Small intestine (tissue), 7 donors: ENCODE measurements at regions not wholly inside any gene's neighbourhood (a gene's known extent, or its start where the extent isn't known, plus 50 kb on each side); places are given as distances from the start of the nearest gene placed in this dataset.
"Not testable (repeated sequence)": the region's sequence is repeated elsewhere in the genome, so short reads cannot be mapped to it uniquely, and the experiment has no call there.

Source experiments
- DNase-seq, 2 donors: peaks; one replicate each; pipeline versions ENCODE4 v3.0.0 to v3.0.0-alpha.2; 2013
- FAIRE-seq: peaks from 2 replicates; lab custom pipeline; 2012; peaks lifted over from hg19 to GRCh38; lab: Jason Lieb, UNC
- H3K27ac ChIP-seq, 3 donors: one replicate each; pipeline ENCODE4 v1.5.1; 2013; ENCODE audit warnings: low read length in 2 of 3, mild to moderate bottlenecking in 2 of 3, control low read depth in 1 of 3, inconsistent platforms in 1 of 3, low read depth in 1 of 3, moderate library complexity in 1 of 3
- H3K27me3 ChIP-seq, 3 donors: one replicate each; pipeline ENCODE4 v1.6.1; 2013; ENCODE audit warnings: low read length in 3 of 3, inconsistent platforms in 1 of 3; ENCODE audit not compliant: control insufficient read depth in 3 of 3, insufficient read depth in 3 of 3
- H3K36me3 ChIP-seq, 3 donors: one replicate each; pipeline ENCODE4 v1.6.1; 2013; ENCODE audit warnings: low read length in 3 of 3, inconsistent platforms in 1 of 3, low read depth in 1 of 3, mild to moderate bottlenecking in 1 of 3, moderate library complexity in 1 of 3; ENCODE audit not compliant: control insufficient read depth in 3 of 3, insufficient read depth in 2 of 3
- H3K4me1 ChIP-seq, 3 donors: one replicate each; pipeline ENCODE4 v1.6.1; 2013; ENCODE audit warnings: low read length in 2 of 3, inconsistent platforms in 1 of 3, low read depth in 1 of 3, mild to moderate bottlenecking in 1 of 3, moderate library complexity in 1 of 3; ENCODE audit not compliant: control insufficient read depth in 3 of 3, insufficient read depth in 2 of 3
- H3K4me3 ChIP-seq, 3 donors: one replicate each; pipeline ENCODE4 v1.5.1; 2013; ENCODE audit warnings: low read length in 3 of 3, control low read depth in 1 of 3, inconsistent platforms in 1 of 3, low read depth in 1 of 3, mild to moderate bottlenecking in 1 of 3, moderate library complexity in 1 of 3
- H3K9me3 ChIP-seq, 2 donors: one replicate each; pipeline ENCODE4 v1.6.1; 2013; ENCODE audit warnings: low read depth in 1 of 2, low read length in 1 of 2; ENCODE audit not compliant: control insufficient read depth in 2 of 2, insufficient read depth in 1 of 2
- WGBS, 3 donors: extraction: QIAGEN DNeasy Blood & Tissue Kit; methylation state at CpG; one replicate each; pipeline ENCODE4 v1.1.7; 2013; 5-methylcytosine and 5-hydroxymethylcytosine counted together
- donor health status: healthy with polysubstance abuse.
- donor health status: control.
- donor health status: control.
- donor health status: Bipolar disorder and iron deficiency.
- donor health status: healthy.

DNA sequence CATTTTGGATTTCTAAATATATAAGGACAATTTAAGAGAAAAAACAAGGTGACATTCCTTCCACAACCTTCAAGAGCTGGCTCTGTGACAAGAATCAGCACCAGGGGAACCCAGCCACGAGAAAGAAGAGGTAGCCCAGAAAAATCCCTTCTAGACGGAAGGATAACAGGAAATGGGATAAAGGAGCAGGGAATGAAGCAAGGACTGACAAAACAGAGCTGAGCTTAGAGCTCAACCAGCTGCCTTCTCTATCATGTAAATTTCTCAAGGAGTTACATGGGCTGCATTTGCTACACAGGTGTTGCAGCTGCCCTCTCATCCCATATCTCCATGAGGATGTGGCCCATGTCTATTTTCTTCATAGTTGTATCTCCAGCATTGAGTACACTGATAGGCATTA, 154.2 kb upstream of the PRDX4 start:
- Histone ChIP-seq H3K9me3 (peaks cover 0 to 8% of the 10 kb centered on the region in 2 donors), H3K4me1 (no peaks in the 10 kb centered on the region), H3K36me3 (no peaks in the 10 kb centered on the region), H3K27me3 (no peaks in the 10 kb centered on the region), H3K27ac (no peak overlapping the region), H3K4me3 (no peak overlapping the region)
- WGBS, 3 donors = 35 to 54% (median 40%) methylated on average over 2 of the region's 2 CpGs
- DNase-seq (no peak), FAIRE-seq (no peak)

DNA sequence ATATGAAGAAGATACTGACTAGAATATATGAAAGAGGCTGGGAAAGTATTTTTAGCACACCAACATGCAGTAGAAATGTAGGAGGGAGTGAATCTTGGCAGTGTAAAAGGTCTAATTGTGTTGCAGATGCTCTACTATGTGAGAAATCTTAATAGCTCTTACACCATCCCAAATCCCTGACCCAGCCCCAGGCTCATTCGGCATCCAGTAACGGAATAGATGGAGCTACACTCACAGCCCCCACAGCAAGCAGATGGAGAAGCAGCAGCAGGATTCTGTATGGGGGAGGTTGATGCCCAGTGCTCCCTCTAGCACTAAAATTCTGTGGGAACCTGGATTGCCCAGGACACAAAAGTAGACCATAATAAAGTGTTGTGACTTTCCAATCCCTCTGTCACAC, 153.2 kb upstream of the PRDX4 start:
- no peak overlapping the region for H3K27ac ChIP-seq
- H3K4me3 ChIP-seq = no peak overlapping the region
- FAIRE-seq (no peak), DNase-seq (no peak)
- WGBS, 3 donors = 85 to 93% (median 92%) methylated on average over 2 of the region's 2 CpGs
- peaks cover 0 to 7% of the 10 kb centered on the region in 2 donors for H3K9me3 ChIP-seq
- no peaks in the 10 kb centered on the region for H3K36me3 ChIP-seq
- H3K4me1 ChIP-seq = no peaks in the 10 kb centered on the region
- no peaks in the 10 kb centered on the region for H3K27me3 ChIP-seq

DNA sequence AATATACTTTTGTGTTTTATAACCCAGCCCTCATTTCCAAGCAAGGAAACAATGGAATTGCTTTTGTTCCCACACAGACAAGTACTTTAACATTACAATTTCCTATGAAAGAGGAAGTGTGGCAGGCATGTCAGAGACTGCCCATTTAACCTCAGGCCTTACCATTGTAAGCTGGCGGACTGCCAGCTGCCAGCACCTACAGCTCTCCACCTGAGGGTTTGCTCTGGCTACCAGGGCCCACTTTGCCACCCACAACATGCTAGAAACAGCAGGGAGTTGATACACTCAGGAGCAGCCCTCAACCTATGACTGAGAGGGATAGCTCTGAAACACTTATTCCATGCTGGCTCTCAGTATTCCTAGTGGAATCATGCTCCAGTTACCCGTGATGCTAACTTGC, 152.3 kb upstream of the PRDX4 start:
- WGBS, 3 donors = 53 to 66% (median 64%) methylated on average over 2 of the region's 2 CpGs
- no peak overlapping the region for H3K27ac ChIP-seq
- H3K36me3 ChIP-seq = no peaks in the 10 kb centered on the region
- H3K9me3 ChIP-seq = no peaks in the 10 kb centered on the region
- H3K27me3 ChIP-seq = no peaks in the 10 kb centered on the region
- DNase-seq (no peak), FAIRE-seq (no peak)
- no peaks in the 10 kb centered on the region for H3K4me1 ChIP-seq
- H3K4me3 ChIP-seq = no peak overlapping the region

DNA sequence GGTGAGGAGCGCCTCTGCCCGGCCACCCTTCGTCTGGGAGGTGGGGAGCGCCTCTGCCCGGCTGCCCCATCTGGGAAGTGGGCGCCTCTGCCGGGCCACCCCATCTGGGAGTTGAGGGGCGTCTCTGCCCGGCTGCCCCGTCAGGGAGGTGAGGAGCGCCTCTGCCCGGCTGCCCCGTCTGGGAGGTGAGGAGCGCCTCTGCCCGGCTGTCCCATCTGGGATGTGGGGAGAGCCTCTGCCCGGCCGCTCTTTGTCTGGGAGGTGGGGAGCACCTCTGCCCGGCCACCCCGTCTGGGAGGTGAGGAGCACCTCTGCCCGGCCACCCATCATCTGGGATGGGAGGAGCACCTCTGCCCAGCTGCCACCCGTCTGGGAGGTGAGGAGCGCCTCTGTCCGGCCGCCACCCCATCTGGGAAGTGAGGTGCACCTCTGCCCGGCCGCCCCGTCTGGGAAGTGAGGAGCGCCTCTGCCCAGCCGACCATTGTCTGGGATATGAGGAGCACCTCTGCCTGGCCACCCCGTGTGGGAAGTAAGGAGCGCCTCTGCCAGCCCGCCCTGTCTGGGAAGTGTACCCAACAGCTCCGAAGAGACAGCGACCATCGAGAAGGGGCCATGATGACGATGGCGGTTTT, 144.2 kb upstream of the PRDX4 start:
- DNase-seq, H3K36me3 ChIP-seq, FAIRE-seq, H3K9me3 ChIP-seq, H3K27ac ChIP-seq, H3K4me1 ChIP-seq, H3K4me3 ChIP-seq, H3K27me3 ChIP-seq: not testable (repeated sequence)
- 94 to 95% (median 94%) methylated on average over 22 to 37 of the region's 37 CpGs for WGBS, 3 donors

DNA sequence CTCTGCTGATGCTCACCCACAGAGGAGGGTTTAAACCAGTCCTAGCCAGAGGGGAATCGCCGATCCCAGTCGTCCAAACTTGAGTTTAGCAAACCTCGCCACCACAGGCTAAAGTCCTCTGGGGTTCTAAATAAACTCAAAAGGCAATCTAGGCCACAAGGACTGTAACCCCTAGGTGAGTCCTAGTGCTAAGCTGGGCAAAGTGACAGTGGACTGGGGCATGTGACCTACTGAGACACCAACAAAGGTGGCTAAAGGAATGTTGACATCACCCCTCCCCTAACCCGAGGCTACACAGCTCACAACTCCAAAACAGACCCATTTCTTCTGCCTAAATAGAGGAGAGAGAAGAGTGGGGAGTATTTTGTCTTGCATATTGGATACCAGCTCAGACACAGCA, 142.8 kb upstream of the PRDX4 start:
- no peaks in the 10 kb centered on the region for H3K4me1 ChIP-seq
- 75 to 94% (median 85%) methylated on average over 5 of the region's 5 CpGs for WGBS, 3 donors
- FAIRE-seq (no peak), DNase-seq (no peak)
- H3K36me3 ChIP-seq = no peaks in the 10 kb centered on the region
- H3K4me3 ChIP-seq = no peak overlapping the region
- no peak overlapping the region for H3K27ac ChIP-seq
- H3K27me3 ChIP-seq = no peaks in the 10 kb centered on the region
- no peaks in the 10 kb centered on the region for H3K9me3 ChIP-seq

DNA sequence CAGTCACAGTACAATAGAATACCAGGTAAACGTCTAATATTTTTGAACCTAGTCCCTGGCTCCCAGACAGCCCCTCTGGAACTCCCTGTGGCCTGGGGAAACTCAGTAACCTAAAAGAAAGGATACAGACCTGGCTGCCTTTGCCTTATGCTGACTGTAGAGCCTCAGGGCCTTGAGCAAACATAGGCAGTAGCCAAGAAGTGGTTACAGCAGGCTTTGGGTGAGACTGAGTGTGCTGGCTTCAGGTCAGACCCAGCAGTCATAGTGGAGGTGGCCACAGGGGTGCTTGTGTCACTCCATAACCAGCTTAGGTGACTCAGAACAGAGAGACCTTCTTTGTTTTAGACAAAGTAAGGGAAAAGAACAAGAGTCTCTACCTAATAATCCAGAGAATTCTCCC, 141.8 kb upstream of the PRDX4 start:
- H3K27me3 ChIP-seq = no peaks in the 10 kb centered on the region
- FAIRE-seq = no peak
- WGBS, 3 donors = 50 to 70% (median 67%) methylated on average over 1 of the region's 1 CpG

DNA sequence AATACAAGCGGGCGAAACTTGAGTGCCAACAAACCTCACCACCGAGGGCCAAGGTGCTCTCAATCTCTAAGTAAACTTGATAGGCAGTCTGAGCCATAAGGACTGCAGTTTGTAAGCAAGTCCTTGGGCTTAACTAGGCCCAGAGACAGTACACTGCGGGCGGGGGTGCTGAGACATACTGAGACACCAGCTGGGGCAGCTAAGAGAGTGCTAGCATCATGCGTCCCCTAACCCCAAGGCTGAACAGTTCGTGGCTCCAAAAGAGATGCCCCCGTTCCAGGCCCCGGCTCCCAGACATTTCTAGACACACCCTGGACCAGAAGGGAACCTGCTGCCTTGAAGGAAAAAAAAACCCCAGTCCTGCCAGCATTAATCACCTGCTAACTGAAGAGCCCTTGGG, 126.8 kb upstream of the PRDX4 start:
- WGBS, 3 donors = 86 to 91% (median 87%) methylated on average over 9 of the region's 9 CpGs
- no peak for FAIRE-seq

More for the DNA sequence above, 141.8 kb upstream of the PRDX4 start:
- no peak for DNase-seq
- no peaks in the 10 kb centered on the region for H3K36me3 ChIP-seq
- H3K27ac ChIP-seq = no peak overlapping the region
- H3K9me3 ChIP-seq = no peaks in the 10 kb centered on the region
- no peaks in the 10 kb centered on the region for H3K4me1 ChIP-seq
- no peak overlapping the region for H3K4me3 ChIP-seq

DNA sequence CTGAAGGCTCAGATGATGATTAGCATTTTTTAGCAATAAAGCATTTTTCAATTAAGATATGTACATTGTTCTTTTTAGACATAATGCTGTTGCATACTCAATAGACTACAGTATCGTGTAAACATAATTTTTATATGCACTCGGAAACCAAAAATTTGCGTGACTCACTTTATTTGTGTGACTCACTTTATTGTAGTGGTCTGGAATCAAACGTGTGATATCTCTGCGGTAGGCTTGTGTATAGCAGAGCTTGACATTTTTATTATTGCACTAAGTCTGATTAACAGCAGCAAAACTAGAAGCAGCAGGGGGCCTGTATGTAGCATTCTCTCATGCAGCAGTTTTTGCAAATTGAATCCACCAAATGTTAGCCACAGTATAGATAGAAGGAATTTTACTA, 119.1 kb upstream of the PRDX4 start:
- no peak for FAIRE-seq
- H3K27ac ChIP-seq = no peak overlapping the region
- H3K4me3 ChIP-seq = no peak overlapping the region
- DNase-seq = no peak
- no peaks in the 10 kb centered on the region for H3K36me3 ChIP-seq
- H3K4me1 ChIP-seq = no peaks in the 10 kb centered on the region
- 23 to 70% (median 56%) methylated on average over 5 of the region's 5 CpGs for WGBS, 3 donors
- no peaks in the 10 kb centered on the region for H3K9me3 ChIP-seq
- no peaks in the 10 kb centered on the region for H3K27me3 ChIP-seq

More for the DNA sequence above, 126.8 kb upstream of the PRDX4 start:
- H3K4me1 ChIP-seq = no peaks in the 10 kb centered on the region
- H3K27ac ChIP-seq = no peak overlapping the region
- no peaks in the 10 kb centered on the region for H3K36me3 ChIP-seq
- DNase-seq = no peak
- no peak overlapping the region for H3K4me3 ChIP-seq
- no peaks in the 10 kb centered on the region for H3K27me3 ChIP-seq
- no peaks in the 10 kb centered on the region for H3K9me3 ChIP-seq

DNA sequence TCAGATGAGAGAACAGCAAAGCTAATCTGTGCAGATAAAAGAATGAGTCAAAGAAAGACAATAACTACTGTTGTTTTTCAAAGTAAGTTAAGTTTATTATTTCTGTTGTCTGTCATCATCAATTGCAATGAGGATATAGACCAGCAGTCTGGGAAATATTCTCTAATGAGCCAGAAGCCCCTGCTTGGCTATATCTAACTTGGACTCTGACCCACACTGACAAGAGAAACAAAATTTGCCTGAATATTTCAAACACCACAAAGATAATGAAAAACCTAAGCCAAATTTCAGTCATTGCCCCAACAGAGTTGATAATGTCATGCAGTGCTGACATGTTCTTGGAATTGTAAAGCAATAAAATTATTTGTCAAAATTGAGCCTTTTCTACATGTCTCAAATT, 115.0 kb upstream of the PRDX4 start:
- Histone ChIP-seq H3K27ac (no peak overlapping the region), H3K4me1 (no peaks in the 10 kb centered on the region), H3K36me3 (no peaks in the 10 kb centered on the region), H3K4me3 (no peak overlapping the region), H3K27me3 (no peaks in the 10 kb centered on the region), H3K9me3 (peaks cover 0 to 2% of the 10 kb centered on the region in 2 donors)
- FAIRE-seq (no peak), DNase-seq (no peak)
